Liver (tissue), 3 donors: ENCODE measurements at regions not wholly inside any gene's neighbourhood (a gene's known extent, or its start where the extent isn't known, plus 50 kb on each side); places are given as distances from the start of the nearest gene placed in this dataset.

ENCODE experiments used
- CTCF ChIP-seq: fragments of 150-350 bp; IDR thresholded peaks from 2 replicates; pipeline ENCODE4 v1.5.1; 2017; ENCODE audit warnings: improper control_type of control experiment, low read depth, low read length; ENCODE audit not compliant: missing input control
- GABPA ChIP-seq, 2 donors: IDR thresholded peaks in 1 of 2; conservative IDR thresholded peaks in 1 of 2; 2 replicates each; pipeline ENCODE4 v1.6.1; 2016; ENCODE audit warnings: antibody characterized with exemption in 2 of 2, mild to moderate bottlenecking in 1 of 2, moderate library complexity in 1 of 2
- JUND ChIP-seq, 2 donors: IDR thresholded peaks; 2 replicates each; pipeline ENCODE4 v1.6.1; 2016; ENCODE audit warnings: antibody characterized with exemption in 2 of 2
- MAX ChIP-seq: IDR thresholded peaks from 2 replicates; pipeline ENCODE4 v1.6.1; 2016; ENCODE audit warnings: antibody characterized with exemption
- NR2F2 ChIP-seq: IDR thresholded peaks from 2 replicates; pipeline ENCODE4 v1.6.1; 2016; ENCODE audit warnings: antibody characterized with exemption
- RAD21 ChIP-seq, 2 donors: IDR thresholded peaks; 2 replicates each; pipeline ENCODE4 v1.6.1; 2016; ENCODE audit warnings: antibody characterized with exemption in 2 of 2, mild to moderate bottlenecking in 2 of 2
- REST ChIP-seq: IDR thresholded peaks from 2 replicates; pipeline ENCODE4 v1.6.1; 2016; ENCODE audit warnings: antibody characterized with exemption, mild to moderate bottlenecking
- SP1 ChIP-seq: IDR thresholded peaks from 2 replicates; pipeline ENCODE4 v1.6.1; 2018; ENCODE audit warnings: antibody characterized with exemption, mild to moderate bottlenecking
- TAF1 ChIP-seq: conservative IDR thresholded peaks from 2 replicates; pipeline ENCODE4 v1.6.1; 2016; ENCODE audit warnings: antibody characterized with exemption, mild to moderate bottlenecking
- ZBTB33 ChIP-seq: IDR thresholded peaks from 2 replicates; pipeline ENCODE4 v1.6.1; 2016; ENCODE audit warnings: antibody characterized with exemption
- donor health status: healthy.
- donor health status: healthy.

GRCh38 chr4:170804930-170805329, 715.2 kb upstream of the AADAT start:
- TF ChIP-seq TAF1: no peak
- no peak for TF ChIP-seq NR2F2
- TF ChIP-seq CTCF: no peak
- TF ChIP-seq REST: no peak
- TF ChIP-seq JUND (IDR thresholded peaks at IDR 0.05): no peak
- TF ChIP-seq SP1: no peak
- no peak for TF ChIP-seq RAD21 (IDR thresholded peaks at IDR 0.05)
- TF ChIP-seq ZBTB33: no peak
- no peak for TF ChIP-seq MAX
- no peak for TF ChIP-seq GABPA (IDR thresholded peaks at IDR 0.05 in 1 of 2, conservative IDR thresholded peaks at IDR 0.05 in 1 of 2)
